Activated CD4-positive, alpha-beta T cell treated with anti-CD3 and anti-CD28 coated beads, Interleukin-2, amount 50 U/mL, for 16 hours (primary cell): ENCODE measurements at regions not wholly inside any gene's neighbourhood (a gene's known extent, or its start where the extent isn't known, plus 50 kb on each side); places are given as distances from the start of the nearest gene placed in this dataset.

Source experiments
- DNase-seq: peaks from one replicate; pipeline ENCODE4 v3.0.0-alpha.2; 2020

DNA sequence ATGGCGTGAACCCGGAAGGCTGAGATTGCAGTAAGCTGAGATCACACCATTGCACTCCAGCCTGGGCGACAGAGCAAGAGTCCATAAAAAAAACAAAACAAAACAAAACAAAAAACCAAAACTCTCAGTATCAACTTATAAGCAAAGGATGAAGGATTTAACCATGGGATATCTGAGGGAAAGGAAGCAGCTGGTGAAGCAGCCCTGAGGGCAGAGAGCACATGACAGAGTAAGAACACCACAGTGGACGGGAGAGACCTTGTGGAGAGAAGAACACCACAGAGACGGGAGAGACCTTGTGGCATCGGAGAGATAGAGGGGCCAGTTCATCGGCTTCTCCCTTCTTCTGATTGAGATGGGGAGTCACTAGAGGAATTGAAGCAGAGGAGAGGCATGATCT lies 697.2 kb downstream of the HDGFL1 start:
- no peak for DNase-seq

DNA sequence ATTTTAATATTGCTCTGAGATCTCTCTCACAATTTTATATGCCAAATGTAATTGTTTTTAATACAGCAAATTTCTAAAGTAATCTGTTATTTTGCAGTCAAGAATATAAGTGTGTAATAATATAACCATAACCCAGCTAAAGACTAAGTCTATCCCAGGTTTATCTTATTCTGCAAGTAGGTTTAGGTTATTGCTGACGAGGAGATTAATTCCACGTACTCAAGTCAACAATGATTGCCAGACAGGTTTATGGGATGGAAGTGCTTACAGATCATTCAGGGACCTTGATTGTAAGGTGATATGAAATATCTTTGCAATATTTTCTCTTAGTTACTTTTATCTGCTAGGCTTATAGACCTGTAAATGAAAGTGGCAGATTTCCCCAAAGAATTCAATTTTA lies 698.3 kb downstream of the HDGFL1 start:
- no peak for DNase-seq

DNA sequence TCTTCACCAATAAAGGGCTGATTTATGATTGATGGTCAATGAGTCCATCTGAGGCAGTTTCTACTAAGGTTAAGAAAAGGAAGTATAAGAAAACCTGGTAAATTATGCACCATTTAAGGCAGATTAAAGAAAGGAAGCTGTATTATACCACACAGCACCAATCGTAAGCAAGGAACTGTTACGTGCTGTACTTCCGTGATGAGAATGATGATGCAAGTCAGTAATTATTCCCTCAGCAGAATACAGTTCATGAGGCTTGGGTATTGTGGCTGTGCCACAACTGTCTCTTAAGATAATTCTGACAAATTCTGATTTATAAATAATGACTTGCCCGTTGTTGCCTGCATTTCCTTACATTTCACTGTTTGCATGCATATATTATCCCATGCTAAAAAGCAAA lies 699.0 kb downstream of the HDGFL1 start:
- no peak for DNase-seq

DNA sequence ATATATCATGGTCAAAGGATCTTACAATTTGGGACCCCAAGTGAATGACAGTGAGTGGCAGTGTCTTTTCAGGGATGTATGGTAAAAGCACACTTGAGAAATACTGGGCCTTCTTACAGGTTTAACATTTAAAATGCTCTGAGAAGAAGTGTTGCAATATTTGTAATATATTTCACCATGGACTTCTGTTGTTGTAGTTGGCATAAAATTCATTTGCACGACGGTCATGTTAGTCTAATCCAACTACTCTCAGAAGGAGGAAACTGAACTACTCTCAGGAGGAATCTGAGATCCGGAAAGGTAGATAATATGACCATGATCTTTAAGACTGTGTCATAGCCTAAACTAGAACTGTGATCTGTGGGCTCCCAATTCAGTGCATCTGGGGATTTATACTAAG lies 700.1 kb downstream of the HDGFL1 start:
- DNase-seq: no peak

DNA sequence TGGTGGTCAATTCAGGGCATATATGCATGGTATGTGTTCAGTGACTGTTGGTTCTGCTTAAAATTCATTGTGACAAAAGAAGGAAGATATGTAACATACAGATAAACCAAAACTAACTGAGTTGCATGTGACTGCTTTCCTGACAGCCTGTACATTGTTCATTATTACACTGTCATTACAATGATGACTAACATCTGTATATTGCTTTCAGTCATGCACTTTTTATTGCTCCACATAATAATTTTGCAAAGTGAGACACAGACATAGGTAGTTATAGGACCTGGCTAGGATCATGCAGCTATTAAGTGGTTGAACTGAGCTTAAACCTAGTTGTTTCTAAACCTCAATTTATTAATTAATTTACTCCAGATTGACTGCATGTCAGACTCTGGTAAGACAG lies 703.2 kb downstream of the HDGFL1 start:
- DNase-seq: no peak

DNA sequence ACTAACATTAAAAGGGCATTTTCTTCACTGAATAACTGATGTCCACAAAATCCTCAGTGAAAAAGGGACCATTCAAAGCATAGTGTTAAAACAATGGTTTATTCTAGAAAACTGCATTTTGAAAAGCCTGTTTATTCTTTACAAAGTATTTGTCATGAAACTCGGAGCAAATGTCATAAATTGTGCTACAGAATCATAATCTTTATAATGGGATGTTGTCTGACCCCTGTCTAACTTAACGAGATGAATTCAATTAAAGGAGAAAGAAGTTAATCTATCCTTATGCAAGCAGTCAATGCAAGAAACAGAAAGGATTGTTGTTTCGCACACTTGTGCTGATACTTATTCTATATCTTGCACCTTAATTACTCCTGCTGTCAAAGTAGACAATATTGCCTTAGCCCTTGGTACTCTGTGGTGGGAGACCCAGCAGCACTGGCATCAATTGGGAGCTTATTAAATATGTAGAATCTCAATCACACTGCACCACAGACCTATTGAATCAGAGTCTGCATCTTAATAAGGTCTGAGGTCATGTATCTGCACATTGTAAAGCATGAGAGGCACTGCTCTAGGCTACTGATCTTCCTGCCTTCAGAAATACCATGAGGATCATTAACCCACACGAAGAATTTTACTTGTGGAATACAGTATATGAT lies 708.3 kb downstream of the HDGFL1 start:
- no peak for DNase-seq

DNA sequence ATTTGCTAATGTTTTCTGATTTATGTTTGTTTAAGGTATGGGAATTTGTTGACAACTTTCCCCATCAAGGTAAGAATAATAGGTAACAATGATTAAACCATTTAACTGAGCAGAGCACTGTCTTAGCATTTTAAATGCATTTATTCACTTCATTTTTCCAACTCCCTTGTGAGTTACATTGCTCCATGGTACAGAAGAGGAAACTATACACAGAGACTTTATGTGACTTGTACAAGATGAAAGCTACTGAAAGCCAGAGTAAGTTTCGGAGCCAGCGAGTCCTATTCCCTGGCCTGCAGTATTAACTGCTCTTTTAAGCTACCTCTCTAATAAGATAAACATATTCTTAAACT lies 708.8 kb downstream of the HDGFL1 start:
- no peak for DNase-seq

DNA sequence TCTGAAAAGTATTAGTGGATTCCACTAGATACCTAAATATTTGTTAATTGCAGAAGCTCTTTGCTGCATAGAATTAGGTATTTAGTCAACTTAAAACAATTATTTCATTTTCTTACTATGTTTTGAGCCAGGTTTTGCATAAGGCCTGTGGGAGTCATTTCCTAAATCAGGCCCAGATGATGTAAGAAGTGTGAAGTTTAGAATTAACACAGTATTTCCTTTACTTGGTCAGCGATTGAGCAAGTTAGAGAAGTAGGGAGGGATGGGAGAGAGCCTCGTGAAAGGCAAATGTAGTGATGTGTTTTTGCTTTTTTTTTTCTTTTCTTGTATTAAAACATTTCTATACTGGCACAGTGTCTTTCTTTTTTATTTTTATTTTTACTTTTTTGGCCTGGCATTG lies 711.1 kb downstream of the HDGFL1 start:
- DNase-seq: no peak

DNA sequence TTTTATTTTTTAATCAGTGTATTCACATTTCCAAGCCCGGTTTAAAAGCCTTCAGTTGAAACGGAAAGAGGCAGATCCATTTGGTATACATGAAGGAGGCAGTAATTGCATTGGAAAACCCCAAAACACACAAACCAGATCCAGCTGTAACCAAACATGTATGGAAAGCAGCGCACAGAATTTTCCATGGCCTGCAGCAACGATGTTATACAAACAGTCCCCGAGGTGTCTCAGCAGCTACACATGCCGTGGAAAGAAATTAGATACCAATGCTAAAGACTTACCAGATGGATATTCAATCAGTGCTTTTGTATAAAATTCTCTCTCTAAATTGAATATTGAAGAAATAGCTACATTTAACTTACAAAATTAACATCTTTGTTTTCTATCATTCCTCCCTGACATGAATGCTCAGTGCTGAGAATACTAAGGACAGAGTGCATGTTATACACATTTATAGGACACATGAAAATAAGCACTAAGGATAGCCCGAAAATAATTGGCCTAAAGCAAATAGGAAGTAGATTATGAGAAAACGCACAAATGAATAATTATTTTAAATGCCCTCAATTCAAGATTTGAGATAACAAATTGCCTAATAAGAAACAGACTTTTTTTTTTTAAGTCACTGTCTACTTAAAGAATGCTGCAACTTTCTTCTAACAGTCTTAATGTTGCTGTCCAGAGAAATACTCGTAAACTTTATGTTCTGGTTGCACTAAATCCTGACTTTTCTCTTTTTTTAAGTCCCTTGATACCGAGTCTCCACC lies 713.1 kb downstream of the HDGFL1 start:
- DNase-seq: no peak

DNA sequence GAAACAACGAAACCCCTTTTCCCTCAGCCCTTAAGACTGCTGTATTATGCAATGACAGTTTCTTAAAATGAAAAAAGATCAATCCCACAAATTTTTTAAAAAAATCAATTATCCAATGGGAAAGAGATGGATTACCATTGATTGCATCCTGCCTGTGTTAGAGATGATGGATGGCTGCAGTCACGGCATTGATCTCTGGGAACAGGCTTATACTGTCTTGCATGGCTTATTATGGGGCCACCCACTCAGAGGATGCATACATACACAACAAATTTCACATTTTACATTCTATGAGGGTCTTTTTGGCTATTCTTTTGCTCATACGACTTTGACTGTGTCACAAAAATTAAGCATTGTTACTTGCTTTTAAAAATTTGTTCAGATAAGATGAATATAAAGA lies 724.3 kb downstream of the HDGFL1 start:
- DNase-seq: no peak

DNA sequence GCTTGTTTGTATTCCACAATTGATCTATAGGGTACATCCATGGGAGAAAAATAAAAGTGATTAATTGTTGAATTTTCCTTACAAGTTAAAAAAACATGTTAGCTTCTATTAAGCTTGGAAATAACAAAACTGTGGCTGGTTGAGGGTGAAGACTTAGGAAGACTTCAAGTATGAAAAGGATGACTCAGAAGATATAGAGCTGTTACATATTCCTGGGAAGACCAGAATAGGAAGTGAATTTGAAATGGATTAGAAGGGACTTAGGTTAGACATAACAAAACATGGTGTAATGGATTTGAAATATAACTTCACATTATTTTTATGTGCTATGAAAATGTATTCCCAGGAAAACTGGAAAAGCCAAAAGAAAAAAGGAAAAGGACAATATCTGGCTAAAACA lies 732.2 kb downstream of the HDGFL1 start:
- no peak for DNase-seq

DNA sequence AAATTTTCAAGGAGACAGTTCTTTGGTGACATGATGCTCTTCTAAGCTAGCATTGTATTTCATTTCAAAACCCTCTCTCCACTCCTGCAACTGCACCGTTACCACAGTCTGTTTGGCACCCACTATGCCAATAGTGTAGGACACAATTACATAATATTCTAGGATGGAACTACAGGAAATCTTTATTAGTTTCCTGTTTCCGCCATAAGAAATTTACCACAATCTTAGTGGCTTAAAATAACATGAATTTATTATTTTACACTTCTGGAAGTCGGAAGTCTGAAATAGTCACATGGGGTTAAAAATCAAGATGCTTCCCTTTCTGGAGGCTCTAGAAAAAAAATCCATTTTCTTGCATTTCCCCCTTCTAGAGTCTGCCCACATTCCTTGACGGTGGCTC lies 733.1 kb downstream of the HDGFL1 start:
- DNase-seq: no peak

DNA sequence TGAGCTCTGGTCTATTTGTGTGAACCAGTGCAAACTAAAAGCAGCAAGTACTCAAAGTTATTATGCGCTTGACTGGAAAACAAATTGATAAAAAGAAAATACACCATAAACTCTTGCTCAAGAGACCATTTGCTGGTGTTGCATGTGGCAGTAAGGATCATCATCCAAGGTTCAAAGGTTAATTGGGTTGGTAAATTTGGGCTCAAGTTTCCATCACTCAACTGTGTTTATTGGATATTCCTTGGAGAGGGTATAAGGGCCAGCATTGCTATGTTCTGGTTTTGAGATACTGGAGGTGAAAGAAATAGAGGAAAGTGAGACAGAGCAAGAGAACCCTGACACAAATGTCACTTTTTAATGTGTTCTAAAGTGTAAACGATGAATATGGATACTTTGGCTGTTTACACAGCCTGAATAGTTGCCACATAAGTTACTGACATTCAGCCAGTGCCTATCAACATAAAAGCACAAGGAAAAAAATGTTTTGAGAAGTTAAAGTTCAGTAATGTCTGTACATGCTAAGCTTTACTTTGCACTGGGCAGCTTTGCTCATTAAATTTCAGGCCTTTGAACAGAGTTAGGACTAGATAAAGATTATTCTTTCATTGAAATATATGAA lies 736.1 kb downstream of the HDGFL1 start:
- DNase-seq: no peak

DNA sequence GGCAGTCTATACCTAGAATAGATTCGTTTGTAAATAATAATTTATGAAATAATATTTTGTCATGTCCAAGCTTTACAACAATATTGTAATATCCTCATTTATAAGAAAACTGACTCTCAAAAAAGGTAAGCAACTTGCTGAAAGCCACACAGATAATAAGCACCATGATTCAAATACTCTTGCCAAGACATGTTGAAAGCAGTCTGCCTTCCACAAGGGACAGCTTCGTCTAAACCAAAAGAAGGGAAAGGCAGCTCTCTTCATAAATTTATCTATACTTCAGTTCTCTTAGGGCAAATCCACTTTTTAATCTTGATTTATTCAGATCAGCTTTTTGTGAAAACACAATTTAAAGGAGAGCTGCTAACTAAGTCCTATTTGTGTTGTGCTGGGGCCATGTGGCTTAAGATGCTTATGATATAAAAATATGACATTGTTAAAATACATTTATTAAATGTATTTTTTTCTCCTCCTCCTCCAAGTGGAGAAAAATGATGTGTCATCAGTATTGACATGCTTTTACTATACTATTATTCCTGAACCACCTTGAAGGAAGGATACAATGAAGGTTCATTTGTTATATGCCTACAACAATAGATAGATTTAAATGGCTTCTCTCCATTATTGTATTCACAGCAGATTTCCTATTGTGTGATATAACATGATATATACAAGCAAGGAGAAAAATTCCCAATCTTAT lies 737.0 kb downstream of the HDGFL1 start:
- DNase-seq: no peak

DNA sequence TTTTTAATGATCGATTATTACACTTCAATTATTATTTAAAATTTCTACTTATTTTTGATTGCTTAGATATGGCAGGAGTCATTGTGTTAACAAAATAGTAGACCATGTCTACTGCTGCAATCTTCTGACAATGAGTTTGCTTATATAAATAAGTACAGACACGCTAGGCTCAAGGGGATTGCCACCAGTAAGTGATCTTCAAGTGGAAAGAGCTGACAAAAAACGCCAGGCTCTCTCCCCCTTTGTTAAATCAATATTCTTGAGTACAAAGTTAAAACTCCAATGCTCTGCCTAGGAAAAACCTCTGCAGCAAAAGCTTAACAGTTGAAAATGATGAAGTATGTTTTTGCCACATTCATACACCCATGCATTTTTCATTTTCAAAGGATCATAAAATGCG lies 738.1 kb downstream of the HDGFL1 start:
- no peak for DNase-seq

DNA sequence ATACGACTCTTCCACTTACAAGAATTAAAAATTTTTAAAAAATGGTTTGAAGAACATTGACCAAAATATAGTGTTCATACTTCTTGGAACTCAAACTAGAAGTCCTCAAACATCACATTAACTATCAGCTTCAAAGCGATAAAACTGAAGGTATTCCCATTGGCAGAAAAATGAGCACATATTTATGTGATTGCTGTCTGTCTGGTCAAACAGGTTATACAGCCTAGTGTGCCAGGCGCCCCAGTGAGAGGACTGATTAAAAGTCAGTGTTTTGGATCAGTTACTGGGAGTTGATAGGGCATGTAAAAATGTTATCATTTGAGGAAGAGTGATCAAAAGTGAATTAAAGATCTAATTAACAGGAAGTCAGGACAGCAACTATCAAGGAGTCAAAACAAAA lies 738.8 kb downstream of the HDGFL1 start:
- DNase-seq: no peak

DNA sequence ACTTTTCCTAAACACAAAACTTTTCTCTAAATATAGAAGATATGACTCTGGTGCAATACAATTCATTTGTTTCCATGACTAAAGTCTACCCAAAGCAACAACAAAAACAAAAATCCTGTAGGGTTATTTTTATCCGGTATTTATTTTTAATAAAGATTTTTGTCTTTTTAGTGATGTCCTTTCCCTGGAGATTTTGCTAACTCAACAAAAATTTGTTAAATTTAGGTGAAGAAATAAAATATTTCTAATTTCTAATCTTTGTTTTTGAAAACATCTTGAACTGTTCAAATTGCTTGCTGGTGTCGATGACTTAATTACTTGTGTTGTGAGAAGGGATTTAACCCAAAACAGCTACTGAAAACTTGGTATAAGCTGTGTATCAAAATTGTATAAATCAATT lies 741.8 kb downstream of the HDGFL1 start:
- no peak for DNase-seq

DNA sequence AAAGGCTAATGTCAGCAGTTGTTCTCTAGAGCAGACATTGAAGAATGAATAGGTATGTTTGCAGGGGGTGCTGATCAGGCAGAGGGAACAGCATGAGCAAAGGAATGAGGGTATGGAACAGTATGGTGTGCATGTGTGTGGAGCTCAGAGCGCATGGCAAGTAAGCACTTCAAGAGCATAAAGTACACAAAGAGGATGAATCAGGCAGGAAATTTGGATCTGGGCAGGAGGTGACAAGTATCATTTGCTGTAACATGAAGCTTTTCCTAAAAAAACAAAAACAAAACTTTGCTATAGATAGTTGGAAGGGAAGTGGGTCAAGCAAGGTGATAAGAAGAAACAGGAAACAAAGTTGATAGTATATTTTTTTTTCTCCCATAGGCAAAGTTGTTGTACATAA lies 746.8 kb downstream of the HDGFL1 start:
- DNase-seq: no peak

DNA sequence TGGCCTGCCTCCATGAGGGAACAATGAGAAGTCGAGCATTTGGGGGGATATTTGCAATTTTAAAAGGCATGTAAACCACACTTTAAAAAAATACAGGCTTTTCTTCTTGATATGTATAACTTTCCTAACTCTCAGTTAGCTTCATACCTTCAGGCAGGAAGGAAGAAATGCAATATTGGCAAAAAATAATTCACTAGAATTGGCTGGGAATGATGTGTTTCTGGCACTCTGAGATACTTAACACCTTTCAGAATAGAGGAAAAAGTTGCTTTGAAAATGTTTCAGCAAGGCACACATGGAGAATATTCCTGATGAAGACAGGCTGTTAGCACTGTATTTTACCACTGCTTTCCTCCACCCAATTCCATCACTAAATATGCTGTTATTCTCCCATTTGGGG lies 747.6 kb downstream of the HDGFL1 start:
- no peak for DNase-seq

DNA sequence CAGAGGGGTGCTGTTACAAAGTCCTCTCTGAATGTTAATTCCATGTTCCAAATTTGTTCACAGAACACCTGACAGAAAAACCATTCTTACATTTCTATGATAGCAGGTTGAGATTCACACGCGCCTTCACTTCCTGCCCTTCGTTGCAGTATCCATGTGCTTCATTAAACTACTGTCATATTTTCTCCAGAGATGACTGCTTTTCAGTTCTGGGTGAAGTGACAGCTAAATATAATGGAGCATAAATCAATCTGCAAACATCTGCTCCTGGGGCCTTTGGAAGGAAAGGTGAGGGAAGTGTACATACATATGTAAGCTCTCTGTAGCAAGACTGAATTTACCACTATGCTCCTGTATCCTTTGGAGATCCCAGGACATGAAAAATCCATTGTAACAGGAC lies 750.2 kb downstream of the HDGFL1 start:
- no peak for DNase-seq

DNA sequence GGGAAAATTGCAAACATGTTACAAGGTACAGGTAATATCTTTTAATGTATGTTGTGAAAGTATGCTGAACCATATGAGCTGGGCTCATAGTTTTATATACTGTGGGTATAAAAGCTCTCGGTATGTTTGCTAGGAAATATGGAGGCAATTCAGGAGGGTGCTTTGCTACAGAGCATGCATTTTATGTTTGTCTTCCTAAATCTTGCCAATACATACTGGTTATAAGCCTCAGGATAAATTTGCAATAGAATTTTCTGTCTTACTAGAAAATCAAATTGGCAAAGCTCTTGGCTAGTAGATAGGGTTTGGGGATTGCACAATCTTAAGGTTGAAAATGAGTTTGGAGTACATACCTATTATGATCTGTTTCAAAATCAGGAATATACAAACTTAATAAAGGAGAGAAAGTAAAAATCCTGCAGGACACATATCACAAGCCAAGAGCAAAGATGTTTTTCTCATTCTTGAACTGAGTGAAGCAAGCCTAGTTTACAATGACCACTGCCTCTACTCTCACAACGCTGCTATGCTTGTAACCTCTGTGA lies 751.2 kb downstream of the HDGFL1 start:
- no peak for DNase-seq

DNA sequence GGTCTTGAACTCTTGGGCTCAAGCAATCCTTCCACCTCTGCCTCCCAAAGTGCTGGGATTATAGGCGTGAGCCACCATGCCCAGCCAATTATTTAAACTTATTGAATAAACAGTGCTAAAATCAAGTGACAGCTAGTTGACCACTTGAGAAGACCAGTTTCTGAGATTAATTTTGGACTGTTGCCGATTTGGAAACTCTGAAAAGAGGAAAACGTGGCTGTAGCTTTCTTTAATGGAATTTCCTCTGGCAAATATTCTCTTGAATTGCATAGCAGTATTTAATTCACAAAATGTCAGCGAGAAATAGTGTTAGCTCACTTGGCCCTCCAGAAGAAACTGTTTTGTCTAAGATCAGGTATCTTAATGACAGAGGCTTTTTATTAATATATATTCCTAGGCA lies 754.5 kb downstream of the HDGFL1 start:
- DNase-seq: no peak

DNA sequence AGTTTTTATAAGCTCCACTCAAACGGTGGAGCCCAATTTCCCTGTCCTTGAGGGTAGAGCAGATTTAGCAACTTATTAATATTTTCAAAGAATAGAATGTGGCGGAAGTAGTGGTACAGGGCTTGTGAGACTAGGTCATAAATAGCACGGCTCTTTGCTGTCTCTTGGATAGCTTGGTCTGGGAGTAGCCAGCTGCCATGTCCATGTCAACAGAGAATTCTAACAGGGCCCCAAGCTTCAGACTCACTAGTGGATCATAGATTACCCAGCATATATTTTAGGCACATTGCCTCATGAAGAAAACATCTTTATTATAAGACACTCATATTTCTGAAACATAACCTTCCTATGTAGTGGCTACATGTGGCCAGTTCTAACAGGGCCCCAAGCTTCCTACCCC lies 755.7 kb downstream of the HDGFL1 start:
- no peak for DNase-seq

DNA sequence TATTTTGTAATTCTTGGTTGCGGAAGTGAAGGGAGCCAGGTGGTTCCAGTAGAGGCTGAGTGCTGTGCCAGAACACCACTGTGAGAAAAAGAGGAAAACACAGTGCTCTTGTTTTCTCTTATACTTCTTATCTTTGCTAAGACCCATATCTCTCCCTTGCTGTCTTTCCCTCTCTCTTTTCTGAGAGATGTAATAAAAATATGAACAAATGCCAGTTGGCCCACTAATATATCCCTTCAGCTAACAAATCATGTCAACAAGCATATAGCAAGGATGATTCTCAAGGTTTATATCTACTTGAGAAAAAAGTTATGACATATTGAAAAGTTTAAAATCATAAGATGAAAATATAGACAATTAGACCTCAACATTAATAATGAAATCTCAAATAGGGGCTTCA lies 758.3 kb downstream of the HDGFL1 start:
- no peak for DNase-seq
